HFFc6 (cell line): ENCODE measurements at regions not wholly inside any gene's neighbourhood (a gene's known extent, or its start where the extent isn't known, plus 50 kb on each side); places are given as distances from the start of the nearest gene placed in this dataset.
"Not testable (repeated sequence)": the region's sequence is repeated elsewhere in the genome, so short reads cannot be mapped to it uniquely, and the experiment has no call there.

ENCODE experiments used
- DNase-seq: peaks from one replicate; pipeline ENCODE4 v3.0.0-alpha.2; 2018
- H3K27ac Mint-ChIP-seq: 2 replicates; pipeline ENCODE4 v1.8.0; 2020; ENCODE audit warnings: mild to moderate bottlenecking, mixed read lengths
- H3K27me3 Mint-ChIP-seq: 2 replicates; pipeline ENCODE4 v1.8.0; 2021; ENCODE audit warnings: mild to moderate bottlenecking, moderate library complexity, mixed read lengths; ENCODE audit not compliant: insufficient read depth
- H3K36me3 Mint-ChIP-seq: 2 replicates; pipeline ENCODE4 v1.8.0; 2021; ENCODE audit warnings: low read depth, mixed read lengths
- H3K4me1 Mint-ChIP-seq: 2 replicates; pipeline ENCODE4 v1.8.0; 2020; ENCODE audit warnings: low read depth, mixed read lengths
- H3K4me3 Mint-ChIP-seq: 2 replicates; pipeline ENCODE4 v1.8.0; 2020; ENCODE audit warnings: mild to moderate bottlenecking, moderate library complexity, mixed read lengths
- H3K9me3 Mint-ChIP-seq: 2 replicates; pipeline ENCODE4 v1.8.0; 2020; ENCODE audit warnings: mild to moderate bottlenecking, mixed read lengths
- TF ChIP-seq, protein P1 (sequence below): fragments of 200-600 bp; sonication (generic); IDR thresholded peaks from 2 replicates; pipeline ENCODE4 v1.5.0; 2021; ENCODE audit warnings: antibody characterized with exemption, mild to moderate bottlenecking

DNA sequence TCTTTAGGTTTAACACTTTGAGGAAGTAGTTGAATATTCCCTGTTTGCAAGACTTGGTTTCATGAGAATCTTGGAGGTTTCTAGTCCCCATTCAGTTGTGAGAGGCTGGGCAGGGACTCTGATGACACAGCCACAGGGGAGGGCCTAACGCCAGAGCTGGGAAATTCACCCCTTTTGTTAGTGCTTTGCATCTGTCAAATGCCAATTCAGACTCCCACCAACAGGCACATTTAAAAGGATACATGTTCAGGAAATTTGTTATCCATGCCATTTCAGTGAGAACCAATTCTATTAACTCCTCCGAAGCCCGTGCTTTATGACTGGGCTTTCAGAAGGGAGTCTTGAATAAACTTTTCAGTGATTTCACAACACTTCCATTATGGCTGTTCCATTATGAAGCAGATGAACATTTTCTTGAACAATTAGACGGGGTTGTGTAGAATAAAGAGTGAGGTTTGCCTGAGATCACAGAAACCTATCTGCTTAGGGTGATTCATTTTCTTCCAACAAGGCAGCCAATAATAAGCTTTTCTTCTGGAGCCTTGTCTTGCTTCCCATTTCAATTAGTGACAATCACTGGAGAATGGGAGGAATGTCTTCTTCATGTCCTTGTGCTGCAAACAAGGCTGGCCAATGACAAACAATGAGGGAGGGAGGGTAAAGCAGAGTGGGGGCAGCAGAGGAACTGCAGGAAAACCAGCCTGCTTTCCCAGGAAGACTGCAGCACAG, 90.6 kb downstream of the SOX14 start:
- TF ChIP-seq, protein P1, sequence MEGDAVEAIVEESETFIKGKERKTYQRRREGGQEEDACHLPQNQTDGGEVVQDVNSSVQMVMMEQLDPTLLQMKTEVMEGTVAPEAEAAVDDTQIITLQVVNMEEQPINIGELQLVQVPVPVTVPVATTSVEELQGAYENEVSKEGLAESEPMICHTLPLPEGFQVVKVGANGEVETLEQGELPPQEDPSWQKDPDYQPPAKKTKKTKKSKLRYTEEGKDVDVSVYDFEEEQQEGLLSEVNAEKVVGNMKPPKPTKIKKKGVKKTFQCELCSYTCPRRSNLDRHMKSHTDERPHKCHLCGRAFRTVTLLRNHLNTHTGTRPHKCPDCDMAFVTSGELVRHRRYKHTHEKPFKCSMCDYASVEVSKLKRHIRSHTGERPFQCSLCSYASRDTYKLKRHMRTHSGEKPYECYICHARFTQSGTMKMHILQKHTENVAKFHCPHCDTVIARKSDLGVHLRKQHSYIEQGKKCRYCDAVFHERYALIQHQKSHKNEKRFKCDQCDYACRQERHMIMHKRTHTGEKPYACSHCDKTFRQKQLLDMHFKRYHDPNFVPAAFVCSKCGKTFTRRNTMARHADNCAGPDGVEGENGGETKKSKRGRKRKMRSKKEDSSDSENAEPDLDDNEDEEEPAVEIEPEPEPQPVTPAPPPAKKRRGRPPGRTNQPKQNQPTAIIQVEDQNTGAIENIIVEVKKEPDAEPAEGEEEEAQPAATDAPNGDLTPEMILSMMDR = no peak
- peaks cover 6% of the 10 kb centered on the region for H3K9me3 Mint-ChIP-seq
- H3K4me1 Mint-ChIP-seq = no peaks in the 10 kb centered on the region
- DNase-seq = no peak
- H3K27ac Mint-ChIP-seq = no peak overlapping the region
- H3K36me3 Mint-ChIP-seq = no peaks in the 10 kb centered on the region
- no peak overlapping the region for H3K4me3 Mint-ChIP-seq
- no peaks in the 10 kb centered on the region for H3K27me3 Mint-ChIP-seq

DNA sequence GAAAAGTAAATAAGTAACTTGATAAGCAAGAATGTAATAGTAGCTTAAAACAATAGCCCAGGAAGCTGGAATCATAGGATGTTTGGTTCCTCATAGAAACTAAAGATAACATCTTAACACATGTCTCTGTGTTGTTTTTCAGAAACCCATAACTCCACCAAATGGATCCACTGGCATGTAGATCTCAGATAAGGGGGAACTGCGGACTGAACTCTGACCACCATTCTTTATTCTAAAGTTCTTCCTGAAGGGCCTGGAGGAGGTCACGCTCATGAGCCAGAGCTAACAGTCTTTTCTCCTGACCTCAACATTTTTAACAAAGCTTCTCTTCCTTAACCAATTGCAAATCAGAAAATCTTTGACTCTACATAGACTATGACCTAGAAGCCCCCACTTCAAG, 101.9 kb downstream of the SOX14 start:
- Mint-ChIP-seq H3K4me1 (no peaks in the 10 kb centered on the region), H3K9me3 (peaks cover 26% of the 10 kb centered on the region), H3K27ac (no peak overlapping the region), H3K27me3 (no peaks in the 10 kb centered on the region; the same call in 1 of the 2 replicates), H3K36me3 (no peaks in the 10 kb centered on the region), H3K4me3 (no peak overlapping the region)
- no peak for DNase-seq
- TF ChIP-seq, protein P1 = no peak

DNA sequence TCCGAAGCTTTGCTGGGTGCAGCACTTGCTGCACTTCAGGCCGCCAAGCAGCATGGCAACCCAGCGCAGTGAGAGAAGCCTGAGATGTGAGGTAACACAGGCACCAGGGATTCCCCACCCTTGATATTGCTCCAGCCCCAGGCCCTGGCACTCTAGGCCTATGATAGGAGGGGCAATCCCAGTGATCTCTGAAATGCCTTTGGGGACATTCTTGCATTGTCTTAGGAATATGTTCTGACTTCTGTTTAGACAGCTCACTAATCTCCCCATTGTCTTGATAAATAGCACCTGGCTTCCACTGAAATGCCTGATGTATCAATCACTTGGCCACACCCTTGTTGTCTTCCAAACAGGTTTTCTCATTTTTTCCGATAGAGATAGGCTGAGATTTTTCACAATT, 102.8 kb downstream of the SOX14 start:
- no peak overlapping the region for H3K4me3 Mint-ChIP-seq
- no peaks in the 10 kb centered on the region; the same call in 1 of the 2 replicates for H3K27me3 Mint-ChIP-seq
- no peaks in the 10 kb centered on the region for H3K4me1 Mint-ChIP-seq
- TF ChIP-seq, protein P1 = no peak
- H3K27ac Mint-ChIP-seq = no peak overlapping the region
- H3K36me3 Mint-ChIP-seq = no peaks in the 10 kb centered on the region
- H3K9me3 Mint-ChIP-seq = peaks cover 36% of the 10 kb centered on the region
- DNase-seq = no peak

DNA sequence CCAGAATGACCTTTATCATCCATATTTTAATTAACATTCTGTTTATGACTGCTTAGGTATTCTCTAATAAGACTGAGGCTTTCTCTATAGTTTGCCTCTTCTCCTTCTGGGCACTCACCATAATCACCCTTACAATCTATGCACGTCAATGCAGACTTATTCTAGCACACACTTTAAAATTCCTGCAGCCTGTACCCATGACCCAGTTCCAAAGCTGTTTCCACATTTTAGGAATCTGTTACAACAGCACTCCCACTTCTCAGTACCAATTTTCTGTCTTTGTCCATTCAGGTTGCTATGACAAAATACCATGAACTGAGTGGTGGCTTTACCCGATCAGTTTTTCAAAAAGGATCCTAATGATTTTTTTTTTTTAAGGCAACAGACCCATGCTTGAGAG, 103.5 kb downstream of the SOX14 start:
- no peaks in the 10 kb centered on the region for H3K27me3 Mint-ChIP-seq
- no peaks in the 10 kb centered on the region for H3K4me1 Mint-ChIP-seq
- DNase-seq = no peak
- no peaks in the 10 kb centered on the region for H3K36me3 Mint-ChIP-seq
- H3K27ac Mint-ChIP-seq = no peak overlapping the region
- H3K4me3 Mint-ChIP-seq = no peak overlapping the region
- TF ChIP-seq, protein P1 = no peak
- peaks cover 41% of the 10 kb centered on the region for H3K9me3 Mint-ChIP-seq

DNA sequence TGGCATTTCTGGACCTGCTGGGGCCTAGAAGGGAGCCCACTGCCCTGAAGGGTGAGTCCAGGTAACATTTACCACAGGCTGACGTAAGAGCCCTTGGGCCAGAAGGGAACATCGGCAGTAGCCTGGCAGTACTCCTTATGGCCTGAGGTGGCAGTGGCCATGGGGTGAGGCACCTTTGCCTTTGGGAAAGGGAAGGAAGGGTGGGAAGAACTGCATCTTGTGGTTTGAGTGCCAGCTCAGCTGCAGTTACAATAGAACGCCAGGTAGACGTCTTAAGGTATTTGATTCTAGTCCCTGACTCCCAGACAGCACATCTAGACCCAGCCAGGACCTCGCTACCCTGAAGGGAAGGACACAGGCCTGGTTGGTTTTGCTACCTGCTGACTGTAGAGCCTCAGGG, 104.9 kb downstream of the SOX14 start:
- H3K36me3 Mint-ChIP-seq = no peaks in the 10 kb centered on the region
- no peaks in the 10 kb centered on the region for H3K4me1 Mint-ChIP-seq
- TF ChIP-seq, protein P1 = no peak
- H3K9me3 Mint-ChIP-seq = peaks cover 45% of the 10 kb centered on the region
- H3K27me3 Mint-ChIP-seq = no peaks in the 10 kb centered on the region
- DNase-seq = no peak
- no peak overlapping the region for H3K4me3 Mint-ChIP-seq
- H3K27ac Mint-ChIP-seq = no peak overlapping the region

DNA sequence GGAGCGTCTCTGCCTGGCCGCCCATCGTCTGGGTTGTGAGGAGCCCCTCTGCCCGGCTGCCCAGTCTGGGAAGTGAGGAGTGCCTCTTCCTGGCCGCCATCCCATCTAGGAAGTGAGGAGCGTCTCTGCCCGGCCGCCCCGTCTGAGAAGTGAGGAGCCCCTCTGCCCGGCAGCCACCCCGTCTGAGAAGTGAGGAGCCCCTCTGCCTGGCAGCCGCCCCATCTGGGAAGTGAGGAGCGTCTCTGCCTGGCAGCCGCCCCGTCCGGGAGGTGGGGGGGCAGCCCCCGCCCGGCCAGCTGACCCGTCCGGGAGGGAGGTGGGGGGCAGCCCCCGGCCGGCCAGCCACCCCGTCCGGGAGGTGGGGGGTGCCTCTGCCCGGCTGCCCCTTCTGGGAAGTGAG, 108.5 kb downstream of the SOX14 start:
- not testable (repeated sequence) for H3K27me3 Mint-ChIP-seq, H3K4me1 Mint-ChIP-seq, H3K27ac Mint-ChIP-seq, DNase-seq, H3K36me3 Mint-ChIP-seq, H3K4me3 Mint-ChIP-seq
- H3K9me3 Mint-ChIP-seq = peaks cover 56% of the 10 kb centered on the region

DNA sequence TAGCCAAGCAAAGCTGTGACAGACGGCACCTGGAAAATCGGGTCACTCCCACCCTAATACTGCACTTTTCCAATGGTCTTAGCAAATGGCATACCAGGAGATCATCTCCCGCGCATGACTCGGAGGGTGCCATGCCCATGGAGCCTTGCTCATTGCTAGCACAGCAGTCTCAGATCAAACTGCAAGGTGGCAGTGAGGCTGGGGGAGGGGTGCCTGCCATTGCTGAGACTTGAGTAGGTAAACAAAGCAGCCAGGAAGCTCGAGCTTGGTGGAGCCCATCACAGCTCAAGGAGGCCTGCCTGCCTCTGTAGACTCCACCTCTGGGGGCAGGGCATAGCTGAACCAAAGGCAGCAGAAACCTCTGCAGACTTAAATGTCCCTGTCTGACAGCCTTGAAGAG, 113.1 kb upstream of the CLDN18 start:
- not testable (repeated sequence) for H3K27me3 Mint-ChIP-seq, H3K36me3 Mint-ChIP-seq, H3K27ac Mint-ChIP-seq, H3K4me1 Mint-ChIP-seq, DNase-seq, H3K4me3 Mint-ChIP-seq
- peaks cover 20% of the 10 kb centered on the region for H3K9me3 Mint-ChIP-seq
